ENCODE measurements at regions not wholly inside any gene's neighbourhood (a gene's known extent, or its start where the extent isn't known, plus 50 kb on each side); places are given as distances from the start of the nearest gene placed in this dataset.

- TF ChIP-seq MAX (IDR thresholded peaks at IDR 0.05; ENCODE audit: low read depth, low read length) = no peak
- TF ChIP-seq, protein P1, sequence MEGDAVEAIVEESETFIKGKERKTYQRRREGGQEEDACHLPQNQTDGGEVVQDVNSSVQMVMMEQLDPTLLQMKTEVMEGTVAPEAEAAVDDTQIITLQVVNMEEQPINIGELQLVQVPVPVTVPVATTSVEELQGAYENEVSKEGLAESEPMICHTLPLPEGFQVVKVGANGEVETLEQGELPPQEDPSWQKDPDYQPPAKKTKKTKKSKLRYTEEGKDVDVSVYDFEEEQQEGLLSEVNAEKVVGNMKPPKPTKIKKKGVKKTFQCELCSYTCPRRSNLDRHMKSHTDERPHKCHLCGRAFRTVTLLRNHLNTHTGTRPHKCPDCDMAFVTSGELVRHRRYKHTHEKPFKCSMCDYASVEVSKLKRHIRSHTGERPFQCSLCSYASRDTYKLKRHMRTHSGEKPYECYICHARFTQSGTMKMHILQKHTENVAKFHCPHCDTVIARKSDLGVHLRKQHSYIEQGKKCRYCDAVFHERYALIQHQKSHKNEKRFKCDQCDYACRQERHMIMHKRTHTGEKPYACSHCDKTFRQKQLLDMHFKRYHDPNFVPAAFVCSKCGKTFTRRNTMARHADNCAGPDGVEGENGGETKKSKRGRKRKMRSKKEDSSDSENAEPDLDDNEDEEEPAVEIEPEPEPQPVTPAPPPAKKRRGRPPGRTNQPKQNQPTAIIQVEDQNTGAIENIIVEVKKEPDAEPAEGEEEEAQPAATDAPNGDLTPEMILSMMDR (IDR thresholded peaks at IDR 0.05; ENCODE audit: low read depth, low read length) = no peak
- no peak for TF ChIP-seq POLR2A (IDR thresholded peaks at IDR 0.05; ENCODE audit: extremely low read depth, insufficient read length)
- no peak for TF ChIP-seq MYC (IDR thresholded peaks at IDR 0.05; ENCODE audit: low read depth, low read length)
These were observed 86.9 kb upstream of the MAPK4 start for GRCh38 chr18:50472941-50473340.
